Right atrium auricular region (tissue), 2 donors: ENCODE measurements at regions not wholly inside any gene's neighbourhood (a gene's known extent, or its start where the extent isn't known, plus 50 kb on each side); places are given as distances from the start of the nearest gene placed in this dataset.

ENCODE experiments used
- DNase-seq: peaks from one replicate; pipeline ENCODE4 v3.0.0-alpha.2; 2019; ENCODE audit warnings: low spot score
- H3K27ac ChIP-seq, 2 donors: fragments of 200-600 bp; sonication (generic); 1 replicate in 1 of 2; 2 replicates in 1 of 2; pipeline ENCODE4 v1.5.1; 2016 to 2019
- H3K27me3 ChIP-seq, 2 donors: fragments of 200-600 bp; sonication (generic); one replicate each; pipeline versions ENCODE4 v1.5.1 to v1.6.0; 2017 to 2019
- H3K36me3 ChIP-seq: fragments of 200-600 bp; sonication (generic); one replicate; pipeline ENCODE4 v1.5.1; 2016
- H3K4me1 ChIP-seq, 2 donors: fragments of 200-600 bp; sonication (generic); one replicate each; pipeline versions ENCODE4 v1.5.1 to v1.6.0; 2017 to 2019
- H3K4me3 ChIP-seq, 2 donors: fragments of 200-600 bp; sonication (generic); 1 replicate in 1 of 2; 2 replicates in 1 of 2; pipeline ENCODE4 v1.5.1; 2017 to 2019; ENCODE audit warnings: mild to moderate bottlenecking in 1 of 2, moderate library complexity in 1 of 2
- H3K9me3 ChIP-seq, 2 donors: fragments of 200-600 bp; sonication (generic); one replicate each; pipeline ENCODE4 v1.5.1; 2019
- CTCF ChIP-seq, 2 donors: fragments of 200-600 bp; sonication (generic); IDR thresholded peaks; one replicate each; pipeline ENCODE4 v1.5.1; 2019; ENCODE audit warnings: antibody characterized with exemption in 2 of 2

GRCh38 chr3:181530584-181530983 is 181.1 kb upstream of the SOX2 start:
- Histone ChIP-seq H3K4me3 (no peak overlapping the region), H3K4me1 (no peaks in the 10 kb centered on the region), H3K27ac (no peak overlapping the region), H3K36me3 (no peaks in the 10 kb centered on the region), H3K9me3 (no peaks in the 10 kb centered on the region), H3K27me3 (no peaks in the 10 kb centered on the region)
- TF ChIP-seq CTCF (IDR thresholded peaks at IDR 0.05) = no peak
- no peak for DNase-seq

- Histone ChIP-seq H3K27me3 (no peaks in the 10 kb centered on the region), H3K4me1 (no peaks in the 10 kb centered on the region), H3K9me3 (peaks cover 0 to 25% of the 10 kb centered on the region in 2 donors), H3K36me3 (no peaks in the 10 kb centered on the region), H3K27ac (no peak overlapping the region), H3K4me3 (no peak overlapping the region)
- DNase-seq = no peak
- TF ChIP-seq CTCF (IDR thresholded peaks at IDR 0.05) = no peak
Measured at GRCh38 chr3:181521831-181522230, 189.9 kb upstream of the SOX2 start.

- no peaks in the 10 kb centered on the region for H3K27me3 ChIP-seq
- DNase-seq = no peak
- H3K27ac ChIP-seq = no peak overlapping the region
- TF ChIP-seq CTCF (IDR thresholded peaks at IDR 0.05) = no peak
- H3K36me3 ChIP-seq = no peaks in the 10 kb centered on the region
- no peak overlapping the region for H3K4me3 ChIP-seq
- H3K4me1 ChIP-seq = no peaks in the 10 kb centered on the region
- H3K9me3 ChIP-seq = peaks cover 0 to 3% of the 10 kb centered on the region in 2 donors
Measured at GRCh38 chr3:181518222-181518621, 193.5 kb upstream of the SOX2 start.

- Histone ChIP-seq H3K27me3 (no peaks in the 10 kb centered on the region), H3K27ac (no peak overlapping the region), H3K9me3 (peaks cover 0 to 7% of the 10 kb centered on the region in 2 donors), H3K4me1 (no peaks in the 10 kb centered on the region), H3K36me3 (no peaks in the 10 kb centered on the region), H3K4me3 (no peak overlapping the region)
- DNase-seq = no peak
- no peak for TF ChIP-seq CTCF (IDR thresholded peaks at IDR 0.05)
Measured at GRCh38 chr3:181512787-181513186, 198.9 kb upstream of the SOX2 start.

- H3K27ac ChIP-seq = no peak overlapping the region
- no peak overlapping the region for H3K4me3 ChIP-seq
- no peaks in the 10 kb centered on the region for H3K36me3 ChIP-seq
- no peaks in the 10 kb centered on the region for H3K4me1 ChIP-seq
- TF ChIP-seq CTCF (IDR thresholded peaks at IDR 0.05) = no peak
- peaks cover 0 to 7% of the 10 kb centered on the region in 2 donors for H3K9me3 ChIP-seq
- no peak for DNase-seq
- no peaks in the 10 kb centered on the region for H3K27me3 ChIP-seq
Measured at GRCh38 chr3:181510500-181510899, 201.2 kb upstream of the SOX2 start.

- no peak overlapping the region for H3K27ac ChIP-seq
- no peaks in the 10 kb centered on the region for H3K36me3 ChIP-seq
- no peak for DNase-seq
- TF ChIP-seq CTCF (IDR thresholded peaks at IDR 0.05) = no peak
- H3K4me3 ChIP-seq = no peak overlapping the region
- no peaks in the 10 kb centered on the region for H3K9me3 ChIP-seq
- H3K27me3 ChIP-seq = no peaks in the 10 kb centered on the region
- no peaks in the 10 kb centered on the region for H3K4me1 ChIP-seq
Measured at GRCh38 chr3:181497358-181497757, 214.4 kb upstream of the SOX2 start.
